NCI-H82 (cell line): ENCODE measurements at regions not wholly inside any gene's neighbourhood (a gene's known extent, or its start where the extent isn't known, plus 50 kb on each side); places are given as distances from the start of the nearest gene placed in this dataset.

ENCODE experiments used
- DNase-seq: peaks from one replicate; lab custom pipeline; 2025; lab: John Stamatoyannopoulos, UW

DNA sequence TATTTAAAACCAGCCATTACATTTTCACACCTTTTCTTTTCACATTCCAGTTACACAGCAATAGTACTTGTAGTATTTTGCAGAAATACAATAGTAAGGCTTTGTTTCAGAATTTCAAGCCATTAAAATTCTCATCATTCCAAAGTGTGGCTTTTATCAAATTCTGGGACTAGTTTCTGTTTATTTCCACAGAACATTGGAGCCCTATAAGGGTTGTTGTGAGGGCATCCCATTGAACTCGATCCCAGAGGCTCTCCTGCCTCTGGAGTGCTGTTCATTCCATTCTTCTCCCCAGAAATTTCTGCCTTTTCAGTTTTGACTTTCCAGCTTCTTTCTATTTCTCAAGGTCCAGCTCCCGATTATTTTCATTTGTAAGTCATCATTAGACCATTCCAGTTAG, 645.5 kb downstream of the ADGRL2 start:
- DNase-seq: no peak

DNA sequence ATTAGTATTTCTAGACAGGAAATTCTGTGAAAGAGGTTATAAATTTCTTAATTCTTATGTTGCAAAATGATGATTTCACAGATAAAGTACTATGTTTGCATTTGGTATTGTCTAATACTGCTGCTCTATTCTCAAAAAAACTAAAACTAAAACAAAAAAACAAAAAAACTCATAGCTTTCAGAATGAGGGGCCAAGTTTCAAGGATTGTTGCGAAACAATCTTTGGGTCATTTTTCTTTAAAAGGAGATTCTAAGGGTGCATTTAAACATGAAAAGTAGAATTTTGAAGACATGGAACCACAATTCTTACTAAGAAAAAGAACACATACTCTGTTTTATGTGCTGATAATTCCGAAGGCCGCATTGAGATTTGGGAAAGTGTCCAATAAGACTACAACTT, 645.1 kb downstream of the ADGRL2 start:
- no peak for DNase-seq

DNA sequence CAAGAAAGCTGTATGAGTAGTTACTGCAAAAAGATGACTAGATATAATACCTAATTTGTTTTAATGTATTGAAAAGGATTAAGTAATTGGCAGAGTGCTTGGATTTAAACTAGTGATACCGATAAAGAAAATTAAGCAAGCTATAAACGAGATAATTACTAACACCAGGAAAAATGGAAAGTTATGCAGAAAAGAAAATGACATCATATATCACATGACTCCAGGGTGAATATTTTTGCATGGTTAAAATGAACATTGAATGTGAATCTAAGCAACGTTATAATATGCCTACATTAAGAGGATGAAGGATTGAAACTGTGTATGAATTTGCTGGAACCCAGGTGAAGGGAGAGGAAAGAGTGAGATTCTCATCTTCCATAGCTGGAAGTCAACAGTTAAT, 644.4 kb downstream of the ADGRL2 start:
- DNase-seq: no peak

DNA sequence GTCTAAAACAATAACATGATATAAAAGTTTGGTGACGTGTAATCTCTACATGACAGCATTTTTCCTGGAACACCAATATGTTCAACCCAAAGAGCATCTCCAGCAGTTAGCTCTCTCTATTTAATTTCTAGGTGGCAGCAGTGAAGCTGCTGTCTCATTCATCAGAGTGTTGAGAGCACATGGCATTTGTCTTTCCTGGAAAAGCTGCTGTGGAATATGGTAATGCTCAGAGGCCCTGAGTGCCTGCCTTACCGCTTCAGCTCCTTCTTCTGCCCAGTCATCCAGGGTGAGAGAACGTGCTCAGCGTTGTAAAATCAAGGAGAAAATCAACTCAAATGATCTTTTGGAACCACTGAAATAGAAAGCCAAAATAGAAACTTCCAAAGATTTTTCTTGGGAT, 640.7 kb downstream of the ADGRL2 start:
- DNase-seq: peak; percentile 19

DNA sequence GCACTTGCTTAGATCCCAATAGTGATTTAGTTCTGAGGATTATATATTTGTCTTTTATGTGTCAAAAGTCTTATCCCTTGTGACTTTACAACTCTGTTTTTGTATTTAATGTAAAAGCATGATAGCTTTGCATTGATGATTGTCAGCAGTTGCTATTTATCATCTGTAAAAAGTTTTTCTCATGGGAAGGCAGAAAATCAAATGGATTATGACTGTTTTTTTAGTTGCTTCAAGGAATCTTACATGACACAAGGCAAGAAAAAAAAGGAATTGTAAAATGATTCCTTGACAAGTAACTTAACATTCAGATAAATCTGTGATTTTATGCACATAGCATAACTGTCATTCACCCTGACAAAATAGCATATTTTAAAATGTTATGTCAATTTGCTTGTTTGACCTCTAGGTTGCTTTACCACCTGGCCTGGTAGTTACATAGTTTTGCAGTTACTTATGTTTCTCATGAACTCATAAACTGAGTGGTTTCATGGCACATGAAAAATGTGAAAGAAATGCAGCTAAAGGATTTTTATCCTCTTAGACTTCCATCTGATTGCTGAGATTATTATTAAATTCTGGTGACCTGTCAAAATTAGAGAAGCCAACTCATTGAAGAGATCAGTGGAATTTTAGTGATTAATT, 622.6 kb downstream of the ADGRL2 start:
- no peak for DNase-seq

DNA sequence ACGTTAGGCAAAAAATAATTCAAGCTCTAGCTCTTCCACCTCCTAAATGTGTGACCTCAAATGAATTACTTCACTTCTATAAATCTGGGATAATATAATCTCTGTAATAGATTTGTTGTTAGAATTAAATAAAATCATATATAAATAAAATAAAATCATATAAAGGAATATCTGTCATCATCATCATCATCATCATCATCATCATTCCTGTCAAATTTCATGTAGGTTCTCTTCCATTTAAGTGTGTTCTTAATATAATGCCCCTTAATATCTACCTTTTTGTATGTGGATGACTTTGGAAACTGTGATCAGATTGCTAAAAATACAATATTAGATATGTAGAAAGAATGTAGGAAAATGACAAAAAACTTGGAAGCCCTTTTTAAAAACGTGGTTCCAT, 621.0 kb downstream of the ADGRL2 start:
- no peak for DNase-seq

DNA sequence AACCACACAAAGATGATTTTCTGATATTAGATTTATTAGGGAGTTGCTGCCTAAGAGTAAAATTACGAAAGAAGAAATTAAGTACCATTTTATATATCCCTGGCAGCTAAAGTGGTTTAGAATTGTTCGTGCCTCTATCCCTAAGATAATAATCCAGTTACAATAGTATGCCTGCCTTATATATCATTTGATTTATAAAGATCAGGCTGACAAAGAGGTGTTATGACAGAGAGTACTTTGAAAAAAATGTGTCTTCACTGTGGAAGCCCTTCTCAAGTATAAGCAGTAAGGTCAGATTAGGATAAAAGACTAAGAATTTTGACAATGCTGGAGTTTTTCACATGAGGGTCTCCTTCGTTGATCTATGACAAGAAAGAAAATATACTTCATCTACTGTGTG, 619.9 kb downstream of the ADGRL2 start:
- DNase-seq: no peak

DNA sequence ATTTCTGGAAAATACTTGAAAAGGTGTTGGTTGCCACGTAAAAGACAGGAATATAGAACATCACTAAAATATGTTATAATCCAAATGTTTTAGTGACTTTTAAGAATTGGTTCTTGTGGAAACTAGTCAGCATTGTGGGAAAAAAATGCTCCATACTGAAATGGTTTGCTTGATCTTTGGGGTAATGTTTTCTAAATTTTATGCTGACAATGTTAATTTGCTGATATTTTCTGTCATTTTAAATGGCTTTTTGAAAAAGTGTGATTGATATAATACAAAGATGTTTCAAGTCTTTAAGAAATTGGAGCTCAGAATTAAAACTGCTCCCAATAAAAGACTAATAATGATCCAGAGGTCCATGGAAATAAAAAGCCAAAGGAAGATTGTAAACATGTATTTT, 610.9 kb downstream of the ADGRL2 start:
- DNase-seq: no peak

DNA sequence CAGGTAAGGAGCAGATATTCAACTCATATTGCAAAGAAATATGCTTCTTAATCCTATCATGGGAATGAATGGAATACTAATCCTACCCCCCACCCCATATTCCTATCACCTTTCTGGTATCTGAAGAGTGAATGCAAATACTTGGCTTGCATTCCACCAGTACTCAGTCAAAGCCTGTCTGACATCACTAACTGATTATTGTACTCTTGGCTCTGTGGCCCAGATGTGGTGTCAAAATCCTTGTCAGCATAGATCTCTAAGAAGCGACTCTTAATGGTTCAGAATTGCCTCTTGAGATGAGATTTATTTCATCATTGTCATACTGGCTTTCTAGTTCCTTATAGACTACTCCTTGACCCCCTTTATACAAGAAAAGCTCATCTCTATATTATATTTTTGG, 604.6 kb downstream of the ADGRL2 start:
- no peak for DNase-seq

DNA sequence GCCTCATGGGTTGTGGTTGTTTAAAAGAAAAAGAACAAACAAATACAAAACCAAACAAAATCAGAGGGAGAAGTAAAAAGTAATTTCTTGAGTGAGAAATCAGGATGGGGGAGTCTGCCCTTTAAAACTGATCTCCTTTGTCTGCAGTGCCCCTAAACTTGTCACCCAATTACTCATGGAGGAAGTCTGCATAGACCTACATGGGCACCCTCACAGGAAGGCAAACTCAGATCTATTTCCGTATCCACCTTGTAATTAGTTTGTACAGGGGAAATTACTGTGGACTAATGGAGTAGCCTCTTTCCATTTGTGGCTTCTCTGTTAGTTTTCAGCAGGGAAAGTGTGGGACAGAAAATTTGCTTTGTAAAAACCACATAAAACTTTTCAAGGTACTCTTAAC, 600.4 kb downstream of the ADGRL2 start:
- no peak for DNase-seq

DNA sequence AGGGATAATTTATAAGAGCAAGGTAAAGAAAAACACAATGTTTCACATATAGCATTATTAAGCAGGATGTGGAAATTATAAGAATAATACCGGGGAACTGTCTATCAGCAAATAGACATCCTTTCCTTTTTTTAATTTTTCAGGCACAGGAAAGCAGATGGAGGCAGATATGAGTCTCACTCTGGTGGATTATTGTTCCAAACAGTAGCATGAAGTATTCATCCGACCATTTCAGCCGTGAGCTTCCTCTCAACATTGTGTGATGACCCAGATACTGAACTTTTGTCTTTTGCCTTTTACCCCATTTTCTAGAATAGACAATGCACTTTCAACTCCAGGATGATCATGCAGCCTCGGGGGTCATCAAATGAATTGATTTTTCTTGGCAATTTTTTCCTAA, 599.8 kb downstream of the ADGRL2 start:
- no peak for DNase-seq

DNA sequence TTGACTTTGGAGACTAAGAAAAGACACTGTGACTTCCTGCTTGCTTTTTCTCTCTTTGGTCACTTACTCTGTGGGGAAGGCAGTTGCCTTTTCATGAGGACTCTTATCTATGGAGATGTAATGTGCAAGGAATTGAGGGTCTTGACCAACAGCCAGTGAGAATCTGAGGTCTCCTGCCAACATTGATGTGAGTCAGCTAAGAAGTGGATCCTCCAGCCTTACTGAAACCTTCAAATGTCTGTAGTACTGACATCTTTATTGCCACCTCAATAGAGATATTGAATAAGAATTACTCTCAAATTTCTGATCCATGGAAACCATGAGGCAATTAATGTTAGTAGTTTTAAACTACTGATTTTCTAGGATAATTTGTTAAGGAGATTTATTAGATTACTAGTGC, 598.4 kb downstream of the ADGRL2 start:
- DNase-seq: no peak

DNA sequence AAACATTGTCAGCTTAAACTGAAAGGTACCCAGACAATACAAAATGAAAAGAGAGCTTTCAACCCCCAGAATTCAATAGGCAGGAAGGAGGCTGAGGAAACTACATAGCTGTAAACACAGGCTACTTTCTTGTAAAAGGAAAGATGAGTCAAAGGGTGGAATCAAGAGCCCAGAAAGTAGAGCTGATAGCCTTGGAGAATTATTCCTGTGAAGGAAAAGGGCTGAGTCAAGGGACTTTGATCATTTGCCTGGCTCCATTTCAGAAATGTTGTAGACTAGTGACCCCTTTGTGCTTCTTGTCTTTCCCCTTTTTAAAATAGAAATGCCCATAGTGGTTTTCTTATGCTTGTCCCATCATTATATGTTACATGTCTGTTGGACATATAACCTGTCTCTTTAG, 597.6 kb downstream of the ADGRL2 start:
- no peak for DNase-seq

DNA sequence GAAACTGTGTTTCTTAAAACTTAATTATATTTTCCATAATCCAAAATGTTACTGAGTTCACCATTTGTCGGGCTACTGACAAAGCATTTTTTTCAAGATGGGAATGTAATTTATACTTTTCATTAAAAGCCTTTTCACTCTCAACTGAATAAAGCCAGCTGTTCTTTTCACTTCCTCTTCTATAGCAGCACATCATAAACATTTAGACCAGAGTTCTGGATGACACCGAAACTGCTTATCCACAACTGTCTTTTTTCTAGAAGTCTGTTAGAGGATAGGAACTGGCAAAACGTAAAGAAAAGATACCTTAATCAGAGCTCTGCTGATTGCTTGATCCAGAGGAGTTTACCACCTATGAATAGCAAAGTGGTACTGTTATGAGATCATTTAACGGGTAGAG, 594.7 kb downstream of the ADGRL2 start:
- no peak for DNase-seq

DNA sequence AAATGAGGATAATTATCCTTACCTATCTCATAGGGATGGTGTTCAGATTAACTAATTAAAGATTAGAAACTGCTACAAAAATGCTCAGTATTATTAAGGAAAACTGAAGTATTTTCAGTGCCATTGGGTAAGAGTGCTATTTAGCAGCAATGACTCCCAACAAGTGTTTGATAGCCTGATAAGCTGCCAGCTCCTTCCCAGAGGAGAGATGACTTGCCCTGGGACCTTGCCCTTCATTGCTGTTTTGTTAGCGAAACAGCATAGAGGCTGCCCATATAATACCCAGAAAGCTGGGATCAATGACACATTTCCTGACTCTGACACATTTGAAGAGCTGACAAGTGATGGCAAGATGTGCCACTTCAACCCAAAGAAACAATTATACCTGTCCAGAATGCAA, 592.2 kb downstream of the ADGRL2 start:
- no peak for DNase-seq

DNA sequence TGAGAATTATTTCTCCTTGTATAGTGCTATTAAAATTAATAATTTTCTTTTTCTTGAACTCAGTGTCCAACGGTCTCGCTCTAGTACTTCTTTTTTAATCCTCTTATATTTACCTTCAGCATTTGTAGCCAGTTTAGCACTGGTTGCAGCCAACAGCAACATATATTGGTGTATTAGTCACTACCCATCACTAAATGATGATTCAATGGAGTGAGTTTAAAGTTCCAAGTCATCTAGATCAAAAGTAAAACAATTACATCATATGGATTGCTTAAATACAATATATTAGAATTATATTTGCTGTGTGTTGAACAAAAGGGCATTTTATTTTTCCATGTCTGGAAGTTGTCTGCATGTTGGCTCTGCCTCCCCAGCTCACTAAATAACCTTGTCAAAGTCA, 591.8 kb downstream of the ADGRL2 start:
- no peak for DNase-seq

DNA sequence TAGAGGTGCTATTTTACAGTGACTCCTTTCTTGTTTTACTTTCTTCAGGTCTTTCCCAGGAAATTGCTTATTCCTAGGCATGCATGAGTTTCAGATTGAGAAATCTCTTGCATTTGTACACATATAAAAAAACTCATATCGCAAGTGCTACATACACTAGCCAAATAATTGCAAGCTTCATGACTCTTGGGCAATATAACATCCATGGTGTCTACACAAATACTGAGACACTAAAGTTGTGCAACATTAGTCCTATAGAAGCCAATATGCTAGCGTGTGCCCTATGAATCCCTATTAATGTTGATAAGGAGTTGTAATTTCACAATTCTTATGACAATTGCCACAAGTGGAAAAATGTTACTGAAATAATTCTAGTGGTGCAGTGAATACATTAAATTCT, 591.0 kb downstream of the ADGRL2 start:
- no peak for DNase-seq

DNA sequence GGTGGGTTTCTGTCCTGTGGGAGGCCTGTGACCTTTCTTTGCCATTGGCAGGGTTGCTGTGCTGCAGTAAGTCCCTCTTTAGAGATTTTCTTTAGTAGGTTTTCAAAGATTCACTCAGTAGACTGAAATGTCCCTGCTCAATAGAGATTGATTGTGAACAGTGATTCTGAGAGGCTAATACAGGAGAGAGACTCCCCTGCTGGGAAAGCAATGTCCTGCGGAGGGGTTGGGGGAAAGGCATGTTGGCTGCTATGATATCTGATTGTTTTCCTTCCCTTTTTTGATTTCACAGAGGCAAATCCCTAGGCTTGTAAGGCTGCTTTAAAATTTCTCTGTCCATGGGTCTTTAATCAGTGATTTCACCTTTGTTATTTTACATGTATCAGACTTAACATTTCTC, 589.9 kb downstream of the ADGRL2 start:
- no peak for DNase-seq

DNA sequence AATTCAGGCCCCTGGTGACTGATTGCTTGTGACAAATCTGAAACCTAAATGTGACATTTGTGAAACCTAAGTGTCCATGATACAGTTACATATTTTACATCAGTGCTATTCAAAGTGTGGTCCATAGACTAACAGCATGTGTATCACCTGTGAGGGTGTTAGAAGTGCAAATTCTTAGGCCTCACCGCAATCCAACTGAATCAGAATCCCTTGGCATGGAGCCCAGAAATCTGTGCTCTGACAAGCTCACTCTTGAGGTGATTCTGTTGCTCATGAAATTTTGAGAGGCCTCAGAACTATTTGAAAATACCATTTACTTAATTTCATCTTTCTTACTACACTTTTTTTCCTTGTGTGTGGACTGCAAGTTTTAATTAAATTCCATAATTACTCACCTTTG, 587.9 kb downstream of the ADGRL2 start:
- peak; percentile 65 for DNase-seq

DNA sequence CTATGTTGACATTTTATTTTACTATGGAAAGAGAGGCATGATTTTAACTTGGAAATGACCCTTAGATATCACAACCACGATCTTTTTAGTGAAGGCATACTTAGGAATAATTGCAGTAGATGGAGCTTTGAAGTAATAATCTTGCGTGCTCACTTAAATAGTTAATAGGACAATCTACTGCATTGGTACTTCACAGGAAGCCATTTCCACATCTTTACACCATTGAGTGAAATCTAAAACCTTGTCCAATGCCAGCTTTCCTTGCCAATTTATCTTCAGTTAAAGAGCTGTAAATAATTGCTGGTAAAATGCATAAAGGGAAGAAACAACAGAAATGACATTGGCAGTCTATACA, 586.3 kb downstream of the ADGRL2 start:
- no peak for DNase-seq

DNA sequence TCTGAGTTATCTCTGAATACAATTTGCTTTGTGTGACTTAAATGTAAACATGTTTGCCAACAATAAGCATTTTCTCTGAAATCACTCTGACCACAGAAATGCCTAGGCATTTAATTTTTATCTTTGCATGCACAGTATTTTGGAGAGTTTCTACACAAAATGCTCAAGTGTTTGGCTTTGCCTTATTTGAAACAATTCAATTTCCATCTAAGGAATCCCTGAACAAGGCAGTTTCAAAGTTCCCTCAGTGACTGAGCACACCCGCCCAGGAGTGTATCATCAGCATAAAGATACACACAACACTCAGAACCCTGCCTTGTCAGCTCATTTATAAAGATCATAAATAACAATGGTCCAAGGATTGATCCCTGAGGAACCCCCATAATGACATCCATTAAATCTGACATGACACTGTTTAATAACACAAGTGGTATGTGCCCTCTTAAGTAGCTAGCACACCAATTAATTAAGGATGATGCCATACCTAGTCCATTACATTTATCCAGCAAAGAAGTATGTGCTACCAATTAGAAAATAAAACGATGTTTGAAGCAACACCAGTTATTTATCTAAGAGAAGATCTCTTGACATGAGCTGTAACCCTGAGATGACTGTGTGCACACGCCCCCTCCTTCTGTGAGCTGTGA, 585.8 kb downstream of the ADGRL2 start:
- peak; percentile 19 for DNase-seq

DNA sequence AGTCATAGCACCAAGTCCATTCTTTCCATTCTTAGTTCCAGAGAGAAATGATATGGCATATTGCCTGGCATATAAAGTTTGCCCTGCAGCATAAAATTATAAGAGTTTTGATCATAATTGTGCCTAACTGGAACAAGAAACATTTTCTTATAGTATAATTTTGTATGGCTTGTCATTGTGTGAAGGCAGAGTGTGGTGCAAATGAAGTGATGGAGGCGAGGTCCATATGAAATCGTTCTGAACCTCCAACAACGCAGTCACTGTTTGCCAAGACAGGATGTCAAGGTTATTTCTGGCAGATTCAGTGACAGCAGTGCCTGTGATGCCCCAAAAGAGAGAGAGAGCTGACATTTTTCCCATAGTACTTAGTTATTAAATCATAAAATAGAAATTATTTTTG, 584.0 kb downstream of the ADGRL2 start:
- DNase-seq: no peak

DNA sequence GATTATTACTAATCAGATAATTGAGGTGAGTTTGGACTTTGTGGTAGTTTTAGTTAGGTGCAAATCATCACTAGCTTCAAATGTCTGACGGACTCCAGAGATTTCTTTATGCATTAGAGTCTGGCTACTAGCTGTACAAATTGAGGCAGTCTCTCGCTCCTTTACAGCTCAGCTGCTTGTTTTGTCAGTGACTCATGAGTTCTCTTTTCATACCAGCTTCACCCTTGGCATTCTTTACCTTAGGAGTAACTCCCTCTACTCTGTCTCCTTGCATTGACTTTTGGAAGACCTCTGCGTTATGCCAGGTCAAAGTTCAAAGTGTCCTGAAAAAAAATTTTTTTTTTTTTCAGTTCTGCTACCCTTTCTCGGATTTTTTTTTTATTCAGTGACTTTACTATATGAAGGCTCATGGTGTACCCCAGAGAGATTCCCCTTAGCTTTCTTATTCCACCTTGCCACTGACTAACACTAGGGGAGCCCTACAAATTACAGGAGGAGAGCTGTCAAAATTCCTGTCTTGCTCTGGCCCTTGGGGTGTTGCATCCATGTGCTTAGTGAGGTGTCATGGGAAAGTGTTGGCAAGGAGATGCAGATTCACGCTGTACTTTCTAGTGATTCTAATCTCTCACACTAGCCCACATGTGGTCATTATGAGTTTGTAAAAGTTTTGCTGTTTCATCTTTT, 576.6 kb downstream of the ADGRL2 start:
- DNase-seq: no peak

DNA sequence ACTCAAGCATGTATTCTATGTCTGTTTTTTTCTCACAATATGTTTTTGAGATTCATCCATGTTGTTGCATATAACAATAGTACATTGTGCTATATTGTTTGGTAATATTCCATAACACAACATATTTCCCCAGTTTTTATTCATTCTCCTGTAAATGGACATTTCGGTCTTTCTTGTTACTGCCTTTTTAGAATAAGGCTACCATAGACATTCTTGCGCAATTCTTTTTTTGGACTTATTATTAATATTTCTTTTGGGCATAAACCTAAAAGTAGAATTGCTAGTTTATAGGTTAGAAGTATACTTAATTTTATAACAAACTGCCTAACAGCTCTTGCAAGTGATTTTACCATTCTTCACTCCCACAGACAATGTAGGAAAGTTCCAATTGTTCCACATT, 573.0 kb downstream of the ADGRL2 start:
- no peak for DNase-seq
